LoVo (cell line): ENCODE measurements at regions not wholly inside any gene's neighbourhood (a gene's known extent, or its start where the extent isn't known, plus 50 kb on each side); places are given as distances from the start of the nearest gene placed in this dataset.

ENCODE experiments used
- DNase-seq: peaks from one replicate; pipeline ENCODE4 v3.0.0-alpha.2; 2016; ENCODE audit warnings: low spot score

DNA sequence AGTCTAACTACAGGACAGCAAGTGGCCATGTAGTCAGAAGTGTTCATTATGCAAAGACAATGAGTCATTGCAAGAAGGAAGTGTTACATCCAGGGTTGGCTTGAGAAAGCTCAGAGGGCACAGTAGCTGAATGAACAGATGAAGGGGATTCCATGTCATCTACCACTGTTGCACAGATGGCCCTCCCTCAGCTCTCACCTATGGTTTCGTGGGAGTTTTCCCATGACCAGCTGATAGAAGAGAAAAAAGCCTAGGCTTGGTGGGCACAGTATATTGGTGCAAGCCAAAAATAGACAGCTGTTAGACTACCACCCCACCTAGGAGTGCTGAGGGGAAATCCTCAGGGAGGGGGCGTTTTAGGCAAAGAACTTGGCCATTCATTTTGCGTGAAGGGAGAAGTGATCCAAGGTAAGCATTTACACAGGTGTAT, 217.0 kb downstream of the DMRT2 start:
- DNase-seq = no peak

DNA sequence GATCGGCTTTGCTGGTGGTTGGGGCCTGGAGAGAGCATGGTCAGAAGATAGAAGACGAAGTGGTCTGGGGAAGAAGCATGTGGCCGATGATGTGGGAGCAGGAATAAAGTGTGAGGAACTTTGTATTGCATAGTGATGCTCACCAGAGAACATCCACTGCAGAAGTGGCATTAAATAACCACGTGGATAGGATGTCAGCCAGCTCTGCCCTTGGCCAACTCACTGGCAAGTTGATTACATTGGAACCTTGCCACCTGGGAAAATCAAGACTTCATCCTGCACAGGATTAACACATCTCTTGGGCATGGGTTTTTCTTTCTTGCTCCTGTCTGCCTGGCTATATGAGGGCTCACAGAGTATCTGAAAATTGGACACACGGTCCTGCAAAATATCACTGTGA, 217.4 kb downstream of the DMRT2 start:
- no peak for DNase-seq

DNA sequence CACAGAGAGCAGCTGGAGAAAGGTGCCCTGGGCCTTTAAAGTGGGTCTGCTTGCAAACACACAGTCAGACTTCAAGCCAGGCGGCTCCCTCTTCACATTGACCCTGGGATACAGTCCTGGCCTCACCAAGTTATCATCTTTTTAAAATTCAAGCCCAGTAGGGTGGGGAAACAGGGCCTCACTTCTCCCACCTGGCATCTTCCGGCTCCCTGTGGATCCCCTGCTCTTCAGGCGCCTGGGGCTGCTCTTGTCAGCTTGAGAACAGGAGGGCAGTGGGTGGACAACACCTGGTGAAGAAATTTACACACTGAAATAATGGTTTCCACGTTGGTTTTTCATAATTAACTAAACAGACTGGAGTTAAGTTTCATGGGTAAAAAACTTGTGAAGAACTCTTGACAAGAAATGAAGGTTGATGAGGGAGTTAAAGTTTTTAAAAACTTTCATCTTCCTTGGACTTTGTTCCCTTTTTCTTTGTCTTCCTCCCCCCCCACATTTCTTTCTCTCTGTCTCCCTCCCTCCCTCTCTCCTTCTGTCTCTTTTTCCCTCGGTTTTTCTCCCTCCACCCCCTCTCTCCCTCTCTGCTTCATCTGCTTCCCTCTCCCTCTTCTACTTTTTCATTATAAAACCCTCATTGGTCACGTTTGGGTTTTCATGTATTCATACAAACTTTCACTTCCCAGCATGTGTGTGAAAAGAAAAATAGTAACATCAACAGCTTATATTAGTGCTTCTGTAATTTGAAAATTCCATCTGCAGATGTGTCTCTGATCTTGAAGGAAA, 219.6 kb downstream of the DMRT2 start:
- DNase-seq = no peak

DNA sequence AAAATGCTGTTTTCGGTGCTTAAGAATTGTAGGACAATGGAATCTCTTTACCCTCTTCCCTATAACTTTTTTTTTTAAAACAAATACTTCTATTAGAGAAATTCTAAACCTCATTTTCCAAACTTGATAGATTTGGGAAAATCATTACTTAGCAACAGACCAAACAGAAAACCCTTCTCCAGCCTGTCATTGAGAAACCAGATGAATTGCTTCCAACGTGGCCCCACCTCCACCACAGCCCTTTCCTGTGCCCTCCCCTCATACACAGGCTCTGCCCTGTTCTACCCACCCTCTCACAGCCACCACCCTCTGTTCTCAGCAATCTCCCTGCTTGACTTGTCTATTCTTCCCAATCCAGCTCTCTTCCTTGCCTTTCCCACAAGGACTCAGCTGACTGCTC, 221.2 kb downstream of the DMRT2 start:
- DNase-seq = no peak

DNA sequence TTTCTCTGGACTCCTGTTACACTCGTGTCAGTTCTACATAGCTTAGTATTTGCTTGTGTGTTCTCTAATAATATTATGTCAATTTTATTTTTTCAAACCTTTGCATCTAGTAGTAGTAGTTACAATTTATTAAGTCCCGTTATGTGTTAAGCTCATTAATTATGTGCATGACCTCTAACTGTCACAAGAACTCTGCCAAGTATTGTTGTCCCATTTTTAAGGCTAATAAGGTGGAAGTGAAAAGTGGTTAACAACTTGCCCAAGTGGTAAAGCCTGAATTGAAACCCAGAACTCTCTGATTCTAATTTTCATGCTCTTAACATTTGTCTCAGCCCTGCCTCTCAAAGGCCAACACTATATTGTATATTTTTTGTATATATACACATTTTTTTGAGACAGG, 221.6 kb downstream of the DMRT2 start:
- no peak for DNase-seq

DNA sequence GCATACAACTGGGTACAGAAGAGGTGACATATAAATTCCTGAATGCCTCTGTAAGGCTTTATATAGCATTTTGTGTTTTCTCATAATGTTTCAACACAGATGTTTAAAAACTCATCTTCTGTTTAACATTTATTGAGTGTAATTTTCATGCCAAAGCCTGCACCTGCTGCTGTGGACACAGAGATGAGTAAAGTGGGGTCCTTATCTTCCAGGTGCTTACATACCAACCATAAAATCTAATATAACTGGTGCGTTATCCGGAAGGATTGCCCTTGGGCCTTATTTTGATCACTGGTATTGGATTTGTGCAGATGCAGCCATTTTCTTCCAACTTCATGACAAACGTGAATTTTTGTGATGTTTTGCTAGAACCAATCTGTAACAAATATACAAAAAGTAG, 222.3 kb downstream of the DMRT2 start:
- DNase-seq = no peak

DNA sequence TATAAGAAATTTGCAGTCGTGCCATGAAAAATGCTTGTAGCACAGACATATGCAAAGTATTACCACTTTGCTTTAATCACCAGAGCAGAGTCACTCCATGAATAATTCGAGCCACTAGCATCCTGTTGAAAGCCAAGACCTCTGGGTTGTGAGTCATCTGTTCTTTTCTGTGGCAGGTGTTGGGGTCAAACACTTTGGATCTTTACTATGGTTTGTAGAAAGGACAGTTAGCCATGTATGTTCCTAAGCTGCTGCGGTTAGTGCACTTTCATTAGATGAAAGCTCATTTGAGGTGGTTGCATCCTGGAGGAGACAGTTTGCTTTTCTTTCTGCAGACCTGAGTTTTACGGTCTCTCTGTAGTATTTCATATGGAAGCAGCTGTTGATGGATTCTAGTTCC, 223.7 kb downstream of the DMRT2 start:
- no peak for DNase-seq

DNA sequence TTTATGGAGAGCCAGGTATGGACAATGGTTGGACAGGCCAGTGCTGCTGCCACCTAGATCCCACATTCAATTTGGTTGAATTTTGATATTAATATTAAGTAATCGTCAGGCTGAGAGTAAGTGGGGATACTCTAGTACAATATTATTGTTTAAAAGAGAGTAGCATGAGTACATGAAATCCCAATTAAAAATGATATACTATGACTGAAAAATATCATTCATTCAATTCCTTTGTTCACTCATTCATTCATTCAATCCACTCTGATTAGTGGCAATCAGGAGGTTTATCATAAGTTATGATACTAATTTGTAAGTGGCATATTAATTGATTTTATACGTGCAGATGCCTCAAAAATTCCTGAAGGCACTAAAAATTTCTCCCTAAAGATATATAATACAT, 224.2 kb downstream of the DMRT2 start:
- DNase-seq = no peak

DNA sequence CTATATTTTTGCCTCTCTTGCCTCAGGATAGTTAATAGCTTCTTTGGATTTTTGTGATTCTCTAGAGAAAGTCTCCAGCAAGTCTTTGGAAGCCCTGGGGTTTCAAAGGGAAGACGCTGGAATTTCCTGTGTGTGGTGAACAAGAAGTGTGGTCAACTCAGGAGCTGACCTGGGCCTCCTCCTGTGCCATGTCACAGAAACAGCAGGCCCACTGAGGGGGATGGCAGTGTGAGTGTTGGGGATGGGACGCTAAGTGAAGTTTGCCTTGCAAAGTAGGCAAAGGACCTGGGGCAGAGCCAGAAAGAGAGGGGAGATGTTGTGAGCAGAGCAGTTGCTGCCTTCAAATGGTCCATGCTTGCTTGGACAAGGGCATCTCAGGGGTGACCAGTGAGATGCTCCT, 226.3 kb downstream of the DMRT2 start:
- DNase-seq = no peak

DNA sequence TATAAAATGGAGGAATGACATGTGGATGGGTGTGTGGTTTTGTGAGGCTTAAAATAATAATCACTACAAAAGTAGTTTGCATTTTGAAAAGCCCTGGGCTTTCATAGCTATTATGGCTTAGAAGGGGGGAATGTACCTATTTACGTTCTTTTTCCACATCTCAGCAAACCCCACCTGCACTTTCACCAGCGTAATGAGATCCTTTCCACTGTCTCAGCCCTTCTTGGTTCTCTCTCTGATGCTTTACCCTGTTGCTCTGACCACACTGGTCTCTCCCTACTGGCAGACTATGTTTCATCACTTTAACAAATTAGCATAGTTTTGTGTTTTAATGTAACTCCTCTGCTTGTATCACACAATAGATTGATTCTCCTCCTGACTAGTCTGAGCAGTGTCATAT, 234.6 kb downstream of the DMRT2 start:
- no peak for DNase-seq

DNA sequence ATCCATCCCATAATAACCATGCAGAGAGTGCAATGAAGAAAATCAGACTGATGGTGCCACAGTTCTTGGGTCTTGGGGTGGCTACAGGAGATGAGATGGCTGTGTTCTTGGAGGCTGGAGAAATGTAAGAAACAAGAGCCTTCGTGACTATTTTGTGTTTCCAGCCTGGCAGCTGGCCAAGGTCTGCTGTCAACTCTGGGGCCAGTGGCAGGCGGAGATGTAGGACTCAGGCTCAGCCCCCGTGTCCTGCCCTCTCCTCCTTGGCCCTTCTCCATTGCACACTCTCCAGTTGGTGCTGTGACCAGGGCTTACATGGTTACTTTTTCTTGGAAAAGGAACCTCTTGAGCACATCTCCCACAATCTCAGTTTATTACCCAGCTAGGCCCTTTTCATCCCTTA, 235.4 kb downstream of the DMRT2 start:
- DNase-seq = no peak

DNA sequence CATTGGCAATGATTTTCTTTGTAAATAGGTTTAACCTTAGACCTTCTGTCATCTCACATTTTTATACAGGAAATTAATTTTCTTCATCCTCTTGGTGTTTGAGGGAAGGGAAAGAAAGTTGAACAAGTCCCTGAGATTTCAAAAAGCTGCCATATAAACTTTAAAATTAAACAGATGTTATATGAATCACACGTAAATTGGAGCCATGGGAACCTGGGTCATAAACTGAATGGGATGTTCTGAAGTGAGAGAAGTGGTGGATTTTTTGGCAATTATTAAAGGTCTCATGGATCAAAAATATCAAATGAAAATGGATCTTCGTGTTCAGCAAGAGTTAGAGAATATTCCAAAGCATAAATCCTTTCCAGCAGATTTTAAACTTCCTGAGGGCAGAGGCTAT, 242.2 kb downstream of the DMRT2 start:
- no peak for DNase-seq

DNA sequence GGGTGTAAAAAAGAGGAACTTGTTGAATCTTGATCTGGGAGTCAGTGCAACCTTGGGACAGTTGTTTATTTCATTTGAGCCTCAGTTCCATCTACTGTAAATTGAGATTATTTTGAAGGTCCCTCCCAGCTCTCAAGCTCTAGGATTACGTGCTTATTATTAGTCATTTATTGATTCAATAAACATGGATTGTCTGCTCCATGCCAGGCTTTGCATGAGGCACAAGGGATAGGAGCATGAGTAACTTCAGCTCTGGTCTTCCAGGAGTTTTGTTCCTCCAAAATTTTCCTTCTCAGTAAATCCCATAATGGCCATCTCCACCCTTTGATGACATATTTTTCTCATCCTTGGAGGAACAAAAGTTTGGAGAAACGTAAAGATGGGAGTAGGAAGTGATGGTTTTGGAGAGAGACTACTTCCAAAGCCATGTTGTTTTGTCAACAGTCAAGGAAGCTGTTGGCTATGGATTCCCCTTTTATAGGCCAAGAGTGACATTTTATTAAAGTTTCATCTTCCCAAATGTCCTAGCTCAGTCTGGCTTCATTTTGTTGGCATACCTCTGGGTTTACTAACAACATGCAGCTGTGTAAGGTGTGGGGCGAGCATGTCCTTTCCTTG, 244.6 kb downstream of the DMRT2 start:
- no peak for DNase-seq

DNA sequence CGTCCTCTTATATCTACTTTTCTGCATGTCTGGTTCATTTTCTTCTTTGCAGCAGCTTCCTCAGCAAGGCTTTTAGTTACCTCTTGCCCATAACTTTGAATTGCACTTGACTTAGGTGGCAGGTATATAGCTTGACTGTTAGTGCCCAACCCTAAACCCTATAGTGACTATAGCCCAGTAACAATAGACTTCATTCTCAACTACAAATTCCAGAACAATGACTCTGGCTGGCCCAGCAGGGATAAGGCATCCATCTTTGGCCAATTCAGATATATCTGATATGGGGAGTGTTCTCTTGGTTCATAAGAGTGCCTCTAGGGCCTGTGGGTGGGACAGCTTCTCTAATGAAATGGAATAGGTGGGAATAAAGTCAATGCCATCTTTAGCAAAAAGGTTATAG, 246.2 kb downstream of the DMRT2 start:
- DNase-seq = no peak

DNA sequence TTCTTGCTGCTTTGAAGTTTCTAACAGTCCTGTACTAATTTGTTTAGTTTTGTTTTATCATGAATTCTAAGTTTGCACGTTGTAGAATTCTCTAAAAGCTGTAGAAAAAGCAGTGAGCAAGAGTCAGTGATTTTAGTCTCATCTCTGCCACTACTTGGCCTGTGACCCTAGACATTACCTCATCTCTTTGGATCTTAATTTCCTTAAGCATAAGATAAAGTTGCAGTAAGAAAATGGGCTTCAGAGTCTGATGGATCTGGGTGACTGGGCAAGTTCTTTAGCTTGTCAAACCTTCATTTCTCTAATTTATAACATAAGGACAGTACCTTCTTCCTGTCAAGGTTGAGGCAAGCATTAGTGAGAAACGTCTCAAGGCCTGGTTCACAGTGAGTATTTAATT, 247.9 kb downstream of the DMRT2 start:
- no peak for DNase-seq

DNA sequence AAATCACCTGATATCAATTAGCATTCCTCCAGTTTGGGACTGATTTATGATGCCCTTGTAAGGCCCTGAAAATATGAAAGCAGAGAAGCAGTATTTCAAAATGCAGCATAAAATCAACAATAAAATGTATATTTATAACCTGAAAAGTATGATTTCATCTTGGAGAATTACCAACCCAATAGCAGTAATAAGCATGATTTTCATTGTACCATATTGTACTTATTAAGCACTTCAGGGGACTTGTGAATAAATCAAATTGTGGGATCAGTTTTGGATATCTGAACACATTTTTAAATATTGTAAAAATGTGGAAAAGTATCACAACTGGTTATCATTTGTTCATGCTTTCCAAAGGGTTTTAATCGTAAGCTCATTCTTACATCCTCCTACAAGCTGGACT, 250.8 kb downstream of the DMRT2 start:
- no peak for DNase-seq

DNA sequence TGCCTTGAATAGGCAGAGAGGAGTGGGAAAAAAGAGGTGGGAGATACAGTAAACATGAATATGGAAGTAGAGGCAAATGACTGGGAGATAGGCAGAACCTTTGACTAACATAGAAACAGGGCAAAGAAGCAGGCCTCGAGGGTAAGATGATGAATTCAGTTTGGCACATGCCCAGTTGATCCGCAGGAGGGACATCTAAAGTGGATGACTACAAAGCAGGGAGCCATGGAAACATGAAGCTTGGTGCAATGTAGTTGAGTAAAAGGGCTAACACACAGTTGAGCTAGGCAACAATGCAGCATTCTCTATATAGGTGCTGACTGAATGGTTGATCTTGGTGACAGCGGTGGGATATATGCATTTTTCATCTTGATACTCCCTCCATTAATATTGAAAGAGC, 253.8 kb downstream of the DMRT2 start:
- DNase-seq = no peak

DNA sequence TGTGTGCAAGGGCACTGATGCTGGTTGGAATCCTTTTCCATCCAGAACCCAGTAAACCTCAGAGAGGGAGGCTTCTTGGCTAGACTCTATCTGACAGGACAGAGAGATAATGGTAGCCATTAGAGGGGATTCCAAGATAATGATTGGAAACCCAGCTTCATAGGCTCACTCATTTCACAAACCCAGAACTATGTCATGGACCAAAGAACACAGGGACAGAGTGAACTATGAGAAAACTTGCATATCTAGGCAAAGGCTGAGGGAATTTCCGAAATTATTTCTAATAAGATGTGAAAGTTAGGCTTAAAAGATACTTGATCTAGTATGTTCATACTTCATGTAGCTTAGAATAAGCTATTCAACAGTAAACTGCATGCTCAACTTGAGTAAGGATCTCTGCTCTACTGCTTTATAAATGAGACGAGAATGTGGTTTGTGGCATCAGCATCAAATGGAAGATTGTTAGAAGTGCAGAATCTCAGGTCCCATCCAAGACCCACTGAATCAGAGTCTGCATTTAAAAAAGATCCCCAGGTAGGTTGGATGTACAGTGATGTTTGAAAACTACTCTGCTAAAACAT, 261.4 kb downstream of the DMRT2 start:
- DNase-seq = no peak

DNA sequence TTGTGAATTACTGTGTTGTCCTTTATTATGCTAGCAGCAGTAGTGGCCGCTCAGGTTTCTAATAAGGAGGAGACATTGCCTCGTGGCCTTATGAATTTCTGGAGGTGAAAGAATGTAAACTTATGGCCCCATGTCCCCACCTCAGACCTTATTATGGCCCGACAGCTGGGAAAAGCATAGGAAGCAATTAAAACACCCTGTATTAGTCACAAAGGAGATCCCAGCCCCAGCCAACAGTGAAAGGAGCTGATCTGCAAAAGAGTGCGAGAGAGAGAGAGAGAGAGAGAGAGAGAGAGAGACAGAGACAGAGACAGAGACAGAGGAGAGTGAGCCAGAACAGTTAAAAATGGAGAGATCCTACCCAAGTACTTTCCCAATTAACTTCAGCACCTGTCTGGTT, 269.3 kb downstream of the DMRT2 start:
- no peak for DNase-seq

DNA sequence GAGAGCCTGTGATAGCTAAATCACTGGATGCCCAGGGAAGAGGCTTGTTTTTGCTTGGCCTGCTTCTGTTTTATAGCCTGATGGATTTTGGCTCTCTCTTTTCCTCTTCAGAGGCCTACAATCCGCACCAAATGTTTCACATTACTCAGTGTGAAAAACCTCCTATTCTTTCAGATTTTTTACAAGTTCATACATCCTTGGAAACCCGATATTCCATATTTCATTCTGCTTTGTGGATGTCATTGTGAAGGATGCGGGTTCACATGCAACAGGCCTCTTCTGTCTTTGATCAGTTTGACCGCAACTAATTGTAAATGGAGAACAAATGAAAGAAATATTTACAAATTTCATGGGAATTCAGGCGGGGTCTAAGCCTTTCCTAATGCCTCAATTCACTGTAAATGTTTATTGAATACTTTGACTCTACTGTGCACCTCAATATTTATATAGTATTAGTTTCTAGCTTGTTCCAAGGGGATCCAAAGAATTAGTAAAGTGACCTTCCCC, 269.9 kb downstream of the DMRT2 start:
- no peak for DNase-seq

DNA sequence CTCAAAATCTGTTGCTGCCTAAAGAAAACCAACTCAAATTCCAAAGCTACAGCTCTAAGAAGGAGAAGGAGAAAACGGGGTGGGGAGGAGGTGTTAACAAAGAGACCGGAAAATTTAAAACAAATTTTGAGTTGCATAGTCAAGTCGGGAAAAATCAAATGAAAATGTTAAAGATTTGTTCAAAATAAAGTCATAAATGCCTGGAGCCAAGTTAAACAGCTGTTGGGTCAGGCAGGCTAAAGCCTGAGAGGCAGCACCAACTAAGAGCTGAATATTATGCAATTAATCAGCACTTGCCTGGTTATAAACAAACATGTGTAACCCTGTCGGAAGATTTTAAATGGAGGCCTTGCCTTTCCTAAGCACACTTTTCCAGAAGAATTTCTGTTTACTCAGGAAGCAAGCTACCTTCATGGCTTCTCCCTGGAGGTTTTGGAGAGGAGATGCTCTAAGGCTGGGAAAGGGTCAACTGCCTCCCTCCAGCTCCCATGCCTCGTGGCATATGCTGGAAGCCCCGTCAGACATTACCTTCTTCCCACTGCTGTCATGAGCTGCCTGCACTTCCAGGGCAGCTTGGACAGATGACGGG, 270.5 kb downstream of the DMRT2 start:
- DNase-seq = no peak

DNA sequence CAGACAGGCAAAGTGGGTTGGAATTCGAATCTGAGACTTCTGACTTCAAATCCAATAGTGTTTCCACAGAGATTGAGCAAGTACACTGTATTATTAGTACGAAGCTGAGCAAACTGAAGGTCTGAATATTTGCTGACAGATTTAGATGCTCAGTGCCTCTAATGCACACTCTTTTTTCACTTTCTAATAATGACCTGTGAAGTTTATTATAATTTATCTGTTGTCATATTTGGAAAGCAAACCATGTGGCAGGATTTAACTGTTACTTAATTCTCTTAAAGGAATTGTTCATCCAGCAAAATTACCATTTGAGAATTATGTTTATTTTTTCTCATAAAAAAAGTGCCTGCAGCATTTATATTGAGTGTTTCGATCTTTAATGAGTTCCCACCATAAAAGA, 277.3 kb downstream of the DMRT2 start:
- no peak for DNase-seq

DNA sequence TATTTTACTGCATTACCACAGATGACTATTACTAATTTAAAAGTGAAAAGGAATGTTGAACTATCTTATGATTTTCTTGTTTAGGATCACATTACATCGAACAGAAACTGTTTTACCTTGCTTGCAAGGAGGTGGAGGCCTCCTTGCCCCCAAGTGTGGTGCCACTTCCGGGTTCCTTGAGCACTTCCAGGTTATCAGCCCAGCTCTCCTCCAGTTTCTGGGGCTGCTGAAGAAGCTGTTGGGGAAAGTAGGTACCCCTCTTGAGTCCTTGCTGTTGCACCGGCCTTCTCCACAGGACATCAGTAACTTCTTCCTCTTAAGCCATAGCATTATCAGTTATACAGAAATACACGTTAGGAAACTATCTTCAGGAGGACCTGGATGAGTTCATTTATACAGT, 278.2 kb downstream of the DMRT2 start:
- DNase-seq = no peak
